ENCODE measurements at regions not wholly inside any gene's neighbourhood (a gene's known extent, or its start where the extent isn't known, plus 50 kb on each side); places are given as distances from the start of the nearest gene placed in this dataset.

DNA sequence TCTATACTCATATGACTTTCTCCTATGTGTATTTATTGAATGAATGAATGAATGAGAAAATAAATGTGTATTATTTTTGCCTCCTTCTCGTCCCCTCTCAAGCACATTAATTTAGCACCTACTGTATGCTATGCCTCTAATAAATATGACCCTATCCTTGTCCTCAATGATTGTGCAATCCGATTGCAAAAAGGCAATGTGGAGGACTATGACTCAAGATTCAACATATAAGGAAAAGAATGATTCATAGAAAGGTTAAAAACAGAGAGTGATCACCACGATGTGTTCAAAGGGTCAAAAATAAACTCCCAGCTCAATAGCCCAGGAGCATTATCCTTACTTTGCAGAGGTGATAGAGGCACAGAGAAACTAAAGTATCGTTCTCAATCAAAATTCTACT, 322.8 kb upstream of the SORCS1 start:
- H3K27ac Mint-ChIP-seq: no peak overlapping the region
- H3K9me3 Mint-ChIP-seq (ENCODE audit: insufficient read depth): no peaks in the 10 kb centered on the region
- TF ChIP-seq, protein P1, sequence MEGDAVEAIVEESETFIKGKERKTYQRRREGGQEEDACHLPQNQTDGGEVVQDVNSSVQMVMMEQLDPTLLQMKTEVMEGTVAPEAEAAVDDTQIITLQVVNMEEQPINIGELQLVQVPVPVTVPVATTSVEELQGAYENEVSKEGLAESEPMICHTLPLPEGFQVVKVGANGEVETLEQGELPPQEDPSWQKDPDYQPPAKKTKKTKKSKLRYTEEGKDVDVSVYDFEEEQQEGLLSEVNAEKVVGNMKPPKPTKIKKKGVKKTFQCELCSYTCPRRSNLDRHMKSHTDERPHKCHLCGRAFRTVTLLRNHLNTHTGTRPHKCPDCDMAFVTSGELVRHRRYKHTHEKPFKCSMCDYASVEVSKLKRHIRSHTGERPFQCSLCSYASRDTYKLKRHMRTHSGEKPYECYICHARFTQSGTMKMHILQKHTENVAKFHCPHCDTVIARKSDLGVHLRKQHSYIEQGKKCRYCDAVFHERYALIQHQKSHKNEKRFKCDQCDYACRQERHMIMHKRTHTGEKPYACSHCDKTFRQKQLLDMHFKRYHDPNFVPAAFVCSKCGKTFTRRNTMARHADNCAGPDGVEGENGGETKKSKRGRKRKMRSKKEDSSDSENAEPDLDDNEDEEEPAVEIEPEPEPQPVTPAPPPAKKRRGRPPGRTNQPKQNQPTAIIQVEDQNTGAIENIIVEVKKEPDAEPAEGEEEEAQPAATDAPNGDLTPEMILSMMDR (IDR thresholded peaks at IDR 0.05): no peak
- TF ChIP-seq EZH2 (IDR thresholded peaks at IDR 0.05; ENCODE audit: borderline replicate concordance, insufficient read depth, low read depth, low read length, poor library complexity, severe bottlenecking): no peak
- intact Hi-C loops (cut with micrococcal nuclease): no loop called here
- WGBS (ENCODE audit: insufficient coverage): no CpG with 5 or more reads among the region's 4 CpGs
- H3K9me3 ChIP-seq (ENCODE audit: control extremely low read depth in 1 of 3, control insufficient read depth in 2 of 3, insufficient read depth in 1 of 3, low read length in 2 of 3): peaks cover 0 to 1% (median 0%) of the 10 kb centered on the region in 3 donors
- ATAC-seq (ENCODE audit: low read depth): no peak
- no peak overlapping the region for H3K4me3 Mint-ChIP-seq
- H4K20me1 ChIP-seq (ENCODE audit: control insufficient read depth, insufficient read depth, low read length, poor library complexity, severe bottlenecking): no peaks in the 10 kb centered on the region
- no peaks in the 10 kb centered on the region for H3K36me3 ChIP-seq (replicated peaks in 1 of 2; ENCODE audit: control extremely low read depth in 1 of 2, control insufficient read depth in 1 of 2, extremely low read depth in 1 of 2, insufficient read depth in 2 of 2, low read length in 1 of 2)
- H3K27me3 ChIP-seq (replicated peaks in 1 of 4; ENCODE audit: control extremely low read depth in 1 of 4, control insufficient read depth in 3 of 4, insufficient read depth in 4 of 4, low read length in 3 of 4): no peaks in the 10 kb centered on the region
- H2AFZ ChIP-seq (ENCODE audit: insufficient read depth, low read depth, low read length, poor library complexity, severe bottlenecking): no peak overlapping the region
- no peaks in the 10 kb centered on the region for H3K4me1 ChIP-seq (ENCODE audit: control insufficient read depth in 2 of 2, insufficient read depth in 2 of 2, low read length in 2 of 2)
- POLR2A ChIA-PET: no interaction called here
- CTCF ChIA-PET: no interaction called here
- DNase-seq: no peak
- H3K79me2 ChIP-seq (ENCODE audit: control insufficient read depth, insufficient read depth, low read length): no peaks in the 10 kb centered on the region
- H3K27ac ChIP-seq (ENCODE audit: low read length in 2 of 2): no peak overlapping the region
- H3K4me1 Mint-ChIP-seq: no peaks in the 10 kb centered on the region
- no peak overlapping the region for H3K4me2 ChIP-seq (replicated peaks; ENCODE audit: low read depth, low read length, poor library complexity, severe bottlenecking)
- no peak overlapping the region for H3K9ac ChIP-seq (ENCODE audit: low read length)
- H3K4me3 ChIP-seq (ENCODE audit: control extremely low read depth in 1 of 5, extremely low read depth in 1 of 5, insufficient read depth in 1 of 5, low read depth in 2 of 5, low read length in 4 of 5): no peak overlapping the region
- no peaks in the 10 kb centered on the region for H3K27me3 Mint-ChIP-seq

DNA sequence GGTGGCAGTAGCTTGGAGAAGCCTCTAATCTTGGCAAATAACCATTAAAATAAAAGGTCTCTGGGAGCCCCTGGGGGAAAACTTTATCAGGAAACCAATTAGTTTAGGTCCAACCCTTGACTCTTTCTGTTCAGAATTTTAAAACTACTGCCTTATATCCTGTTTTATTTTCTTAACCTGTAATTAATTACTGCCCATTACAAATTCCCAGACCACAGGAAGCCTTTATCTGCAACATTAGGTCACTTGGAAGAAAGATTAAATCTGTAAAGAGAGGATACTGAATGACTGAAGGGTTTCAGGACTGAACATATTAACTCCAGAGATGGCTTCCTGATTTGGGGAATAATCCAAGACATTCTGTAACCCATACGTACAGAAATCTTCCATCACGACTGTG, 320.5 kb upstream of the SORCS1 start:
- DNase-seq (no peak), ATAC-seq (ENCODE audit: low read depth) (no peak)
- H3K4me1 Mint-ChIP-seq: no peaks in the 10 kb centered on the region
- Histone ChIP-seq H3K9ac (ENCODE audit: low read length) (no peak overlapping the region), H3K27me3 (replicated peaks in 1 of 4; ENCODE audit: control extremely low read depth in 1 of 4, control insufficient read depth in 3 of 4, insufficient read depth in 4 of 4, low read length in 3 of 4) (no peaks in the 10 kb centered on the region), H3K9me3 (ENCODE audit: control extremely low read depth in 1 of 3, control insufficient read depth in 2 of 3, insufficient read depth in 1 of 3, low read length in 2 of 3) (peaks cover 0 to 1% (median 0%) of the 10 kb centered on the region in 3 donors), H3K79me2 (ENCODE audit: control insufficient read depth, insufficient read depth, low read length) (no peaks in the 10 kb centered on the region), H3K36me3 (replicated peaks in 1 of 2; ENCODE audit: control extremely low read depth in 1 of 2, control insufficient read depth in 1 of 2, extremely low read depth in 1 of 2, insufficient read depth in 2 of 2, low read length in 1 of 2) (no peaks in the 10 kb centered on the region), H3K4me3 (ENCODE audit: control extremely low read depth in 1 of 5, extremely low read depth in 1 of 5, insufficient read depth in 1 of 5, low read depth in 2 of 5, low read length in 4 of 5) (no peak overlapping the region), H4K20me1 (ENCODE audit: control insufficient read depth, insufficient read depth, low read length, poor library complexity, severe bottlenecking) (no peaks in the 10 kb centered on the region), H3K4me2 (replicated peaks; ENCODE audit: low read depth, low read length, poor library complexity, severe bottlenecking) (no peak overlapping the region), H2AFZ (ENCODE audit: insufficient read depth, low read depth, low read length, poor library complexity, severe bottlenecking) (no peak overlapping the region), H3K4me1 (ENCODE audit: control insufficient read depth in 2 of 2, insufficient read depth in 2 of 2, low read length in 2 of 2) (peaks cover 0 to under 1% of the 10 kb centered on the region in 2 donors), H3K27ac (ENCODE audit: low read length in 2 of 2) (no peak overlapping the region)
- H3K9me3 Mint-ChIP-seq (ENCODE audit: insufficient read depth): peaks cover 5% of the 10 kb centered on the region
- TF ChIP-seq EZH2 (IDR thresholded peaks at IDR 0.05; ENCODE audit: borderline replicate concordance, insufficient read depth, low read depth, low read length, poor library complexity, severe bottlenecking): no peak
- TF ChIP-seq, protein P1 (IDR thresholded peaks at IDR 0.05): no peak
- no CpG with 5 or more reads among the region's 2 CpGs for WGBS (ENCODE audit: insufficient coverage)
- ChIA-PET POLR2A (no interaction called here), CTCF (no interaction called here)
- H3K27ac Mint-ChIP-seq: no peak overlapping the region
- no peaks in the 10 kb centered on the region for H3K27me3 Mint-ChIP-seq
- intact Hi-C loops (cut with micrococcal nuclease): no loop called here
- H3K4me3 Mint-ChIP-seq: no peak overlapping the region

All from B cell (primary cell).